HG03060 (cell line): ENCODE measurements at regions not wholly inside any gene's neighbourhood (a gene's known extent, or its start where the extent isn't known, plus 50 kb on each side); places are given as distances from the start of the nearest gene placed in this dataset.

ENCODE experiments used
- ATAC-seq: cut with Tn5 transposase; IDR thresholded peaks from one replicate; pipeline ENCODE4 v1.9.1; 2021; ENCODE audit warnings: low read depth, moderate number of reproducible peaks; ENCODE audit not compliant: unreplicated experiment

GRCh38 chr4:128573781-128574508, 235.6 kb upstream of the JADE1 start:
- no peak for ATAC-seq

GRCh38 chr4:128572778-128573241, 236.7 kb upstream of the JADE1 start:
- no peak for ATAC-seq

- no peak for ATAC-seq
Observed at GRCh38 chr4:128571747-128572146, 237.8 kb upstream of the JADE1 start.

DNA sequence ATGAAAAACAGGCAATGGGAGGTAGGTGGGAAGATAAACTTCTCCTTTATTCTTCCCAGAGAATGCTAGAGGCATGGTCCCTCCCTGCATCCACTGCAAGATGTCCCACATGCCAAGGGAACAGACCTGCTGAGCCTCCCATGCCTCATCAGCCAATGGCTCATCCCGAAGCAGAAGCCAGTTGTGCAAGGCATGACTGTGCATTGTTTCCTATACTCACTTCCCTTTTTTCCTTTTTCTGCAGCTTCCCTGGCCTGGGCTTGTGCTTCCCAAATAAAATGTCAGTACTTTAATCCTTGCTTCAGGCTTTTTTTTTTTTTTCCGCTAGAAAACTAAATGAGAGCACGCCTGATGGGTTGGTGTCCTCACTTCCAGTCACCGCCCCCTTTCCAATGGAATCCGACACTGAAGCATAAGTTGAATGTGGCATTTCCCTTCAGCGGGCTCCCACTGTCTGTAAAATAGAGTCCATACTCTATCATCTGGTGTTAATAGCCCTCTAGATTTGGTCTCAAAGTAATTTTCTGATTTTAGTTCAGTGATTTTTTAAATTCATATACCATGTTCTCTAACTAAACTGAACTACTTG, 239.0 kb upstream of the JADE1 start:
- ATAC-seq: no peak

DNA sequence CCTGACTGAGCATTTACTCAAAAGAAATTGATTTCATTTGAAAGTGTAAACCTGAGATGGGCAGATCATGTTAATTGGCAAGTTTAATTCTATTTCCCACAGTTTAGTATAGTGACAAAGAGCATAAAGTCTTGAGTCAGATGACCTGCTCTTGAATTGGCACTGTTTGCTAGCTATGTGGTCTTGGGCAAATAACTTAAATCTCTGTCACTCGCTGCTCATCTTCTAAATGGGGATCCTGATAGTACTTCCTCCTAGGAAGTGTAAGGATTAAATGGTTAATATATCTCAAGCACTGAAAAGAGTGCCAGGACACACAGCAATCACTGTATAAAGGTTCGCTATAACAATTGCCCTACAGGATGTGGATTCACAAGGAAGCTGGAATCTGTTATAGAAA, 242.8 kb upstream of the JADE1 start:
- no peak for ATAC-seq

DNA sequence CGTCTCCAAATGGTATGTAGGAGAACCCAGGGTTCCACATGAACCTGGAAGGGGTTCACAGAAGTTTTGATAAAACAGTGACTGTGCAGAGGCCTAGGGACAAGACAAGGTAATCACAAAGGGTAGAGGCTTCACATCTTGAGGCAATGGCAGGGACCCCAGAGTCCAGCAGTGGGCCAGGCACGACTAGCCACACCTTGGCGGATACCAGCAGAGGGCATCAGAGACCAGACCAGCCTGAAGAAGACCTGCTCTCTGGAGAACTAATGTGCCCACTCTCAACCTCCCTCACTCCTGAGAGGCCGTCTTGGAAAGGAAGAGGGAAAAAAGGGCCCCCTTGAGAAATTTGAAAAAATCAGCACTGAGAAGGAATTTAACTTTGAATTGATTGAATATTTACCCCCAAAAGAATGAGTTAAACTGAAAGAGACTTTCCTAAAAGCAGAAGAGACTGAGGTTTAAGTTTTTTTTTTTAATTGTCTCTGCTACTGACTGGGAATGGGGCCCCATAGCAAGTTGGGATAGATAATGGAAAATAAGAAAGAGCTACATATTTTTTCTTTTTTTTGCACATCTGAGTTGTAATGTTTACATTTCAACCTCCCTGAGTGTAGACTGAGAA, 243.8 kb upstream of the JADE1 start:
- ATAC-seq: no peak

- ATAC-seq: no peak
Observed at GRCh38 chr4:128565054-128565453, 244.4 kb upstream of the JADE1 start.

DNA sequence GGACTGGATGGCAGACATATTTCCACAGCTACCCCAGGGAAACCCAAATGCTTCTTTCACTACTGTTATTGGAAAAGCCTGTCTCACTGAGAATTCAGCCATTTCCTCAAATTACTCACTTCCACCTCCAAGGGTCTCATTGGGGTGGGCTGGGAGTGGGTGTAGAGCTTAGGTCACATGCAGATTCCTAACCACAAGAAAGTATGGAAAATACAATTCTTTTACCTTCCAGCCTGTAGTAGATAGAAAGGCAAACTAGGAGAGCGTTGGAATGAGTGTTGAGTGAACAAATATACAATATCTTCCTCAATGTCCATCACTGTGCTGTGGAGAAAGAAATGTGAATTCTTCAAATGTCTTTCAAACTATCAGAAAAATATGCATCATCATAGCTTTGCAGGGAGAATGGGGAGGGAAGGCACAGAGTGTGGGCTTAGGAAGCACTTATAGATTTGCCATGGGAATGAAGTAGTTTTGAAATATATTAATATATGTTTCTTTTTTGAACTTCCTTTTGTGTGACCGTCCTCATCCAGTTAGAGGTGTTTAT, 245.3 kb upstream of the JADE1 start:
- no peak for ATAC-seq

DNA sequence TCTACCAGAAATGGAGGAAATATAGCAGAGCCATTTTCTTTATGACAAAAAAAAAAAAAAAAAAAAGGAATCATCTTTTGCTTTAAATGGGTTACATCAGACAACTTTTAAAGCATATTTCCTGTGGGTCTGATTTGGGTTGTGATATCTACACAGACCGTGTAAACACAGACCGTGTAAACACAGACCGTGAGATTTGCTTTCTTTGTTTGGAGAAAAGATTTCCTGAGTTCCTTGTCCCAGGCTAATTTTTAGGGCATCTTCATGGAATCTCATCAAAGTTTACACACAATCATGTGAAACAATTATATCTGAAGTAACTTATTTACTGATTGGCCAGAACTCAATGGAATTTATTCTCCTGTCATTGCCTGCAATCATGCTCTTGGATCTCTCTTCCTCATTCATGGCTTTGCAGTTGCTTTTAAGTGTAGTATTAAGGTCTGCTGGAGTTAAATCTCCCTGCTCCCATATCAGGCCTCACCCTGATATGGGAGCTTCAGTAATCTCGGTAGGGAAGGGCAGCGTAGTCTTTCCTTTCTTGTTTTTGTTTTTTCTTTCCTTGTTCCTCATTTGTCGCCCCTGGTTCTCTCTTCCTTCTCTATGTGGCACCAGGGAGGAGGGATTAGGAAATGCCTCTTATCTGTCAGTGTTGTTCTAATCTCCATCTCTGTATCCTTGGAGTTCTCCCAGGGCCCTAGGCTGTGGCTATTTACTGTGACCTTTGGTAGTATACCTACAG, 248.6 kb upstream of the JADE1 start:
- no peak for ATAC-seq

DNA sequence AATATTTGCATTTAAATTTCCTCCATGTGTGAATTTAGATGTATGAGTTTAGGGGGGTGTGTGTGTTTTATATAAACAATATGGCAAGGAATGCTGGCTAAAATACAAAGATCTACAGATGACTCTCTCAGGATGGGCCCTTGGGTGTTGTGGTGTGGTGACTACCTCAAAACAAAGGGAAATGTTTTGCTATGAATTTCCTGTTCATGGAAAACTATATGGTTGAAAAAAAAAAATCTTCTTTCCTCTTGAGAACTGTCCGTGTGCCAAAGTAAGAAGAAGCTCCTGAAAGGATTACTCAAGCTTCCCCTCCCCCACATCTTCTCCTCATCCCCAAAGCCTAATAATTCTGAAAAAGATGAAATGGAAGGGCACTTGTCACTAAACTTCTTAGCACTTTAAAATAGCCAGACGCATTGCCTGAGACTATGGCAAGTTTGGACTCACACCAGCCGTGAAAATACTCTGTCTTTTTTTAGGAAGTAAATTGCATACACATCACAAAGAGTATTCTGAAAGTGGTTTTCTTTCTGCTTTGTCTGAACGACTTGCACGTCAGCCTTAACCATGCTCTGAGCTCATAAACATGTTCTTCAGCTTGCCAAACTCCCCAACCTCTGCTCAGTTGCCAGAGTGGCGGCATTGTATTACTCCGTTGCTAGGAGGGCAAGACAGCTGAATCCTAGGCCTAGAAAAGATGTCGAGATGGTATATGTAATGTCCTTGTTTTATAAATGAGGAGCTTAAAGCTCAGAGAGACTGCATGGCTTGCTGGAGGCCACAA, 250.4 kb upstream of the JADE1 start:
- no peak for ATAC-seq

DNA sequence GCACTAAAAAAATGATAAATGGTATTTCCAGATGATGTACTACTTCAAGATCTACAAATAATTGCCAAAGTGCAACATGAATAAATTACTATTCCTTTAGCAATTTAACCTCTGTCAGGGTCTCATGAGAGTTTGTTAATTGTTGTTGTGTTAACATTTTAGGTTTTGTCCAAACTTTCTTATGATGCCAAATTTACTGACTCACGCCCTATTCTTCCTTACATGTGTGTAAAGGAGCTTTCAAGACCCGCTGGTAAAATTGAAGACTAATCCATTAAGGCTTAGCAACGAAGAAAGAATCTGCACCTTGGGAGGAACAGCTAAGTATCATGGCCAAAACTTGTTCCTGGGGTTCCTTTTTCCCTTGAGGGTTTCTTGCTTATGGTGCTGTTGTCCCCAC, 252.7 kb upstream of the JADE1 start:
- ATAC-seq: no peak

DNA sequence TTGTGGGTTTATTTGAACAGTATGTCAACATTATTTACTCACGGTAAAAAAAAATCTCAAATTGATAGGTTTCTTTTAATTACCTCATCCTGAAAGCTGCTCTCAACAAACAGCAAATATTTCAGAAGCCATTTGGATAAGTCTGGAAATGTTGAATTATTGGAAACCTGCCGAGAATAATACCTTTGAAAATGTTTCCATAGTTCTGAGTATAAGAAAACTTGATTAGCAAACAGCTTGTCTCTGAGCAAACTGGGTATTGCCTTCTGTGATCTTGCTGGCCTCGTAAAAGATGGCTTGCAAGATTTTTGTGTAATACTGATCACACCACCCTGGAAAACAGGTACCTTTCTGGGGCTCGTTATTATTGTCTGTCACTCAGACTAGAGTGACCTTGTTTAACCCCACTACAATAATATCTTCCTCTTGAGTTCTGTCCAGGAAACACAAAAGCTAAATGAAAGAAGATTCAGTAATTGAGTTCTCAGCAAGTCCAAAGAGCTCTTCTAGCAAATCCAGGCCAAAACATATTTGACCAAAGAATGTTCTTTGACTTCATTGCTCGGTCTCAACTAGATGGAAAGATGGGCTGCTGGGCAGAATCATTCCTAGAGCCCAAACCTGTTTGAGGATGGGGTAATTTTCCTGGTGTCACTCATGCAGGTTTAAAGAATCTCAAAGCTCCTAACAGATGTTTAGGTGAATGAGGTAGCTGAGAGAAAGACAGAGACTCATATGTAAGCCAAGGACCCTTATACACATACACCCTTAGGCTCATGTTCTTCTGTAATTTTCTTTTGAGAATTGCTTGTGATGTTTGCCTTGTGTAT, 255.6 kb upstream of the JADE1 start:
- no peak for ATAC-seq

GRCh38 chr4:128552586-128552907, 257.0 kb upstream of the JADE1 start:
- no peak for ATAC-seq

GRCh38 chr4:128551280-128551679, 258.2 kb upstream of the JADE1 start:
- ATAC-seq: no peak

GRCh38 chr4:128550060-128550459, 259.4 kb upstream of the JADE1 start:
- ATAC-seq: no peak

DNA sequence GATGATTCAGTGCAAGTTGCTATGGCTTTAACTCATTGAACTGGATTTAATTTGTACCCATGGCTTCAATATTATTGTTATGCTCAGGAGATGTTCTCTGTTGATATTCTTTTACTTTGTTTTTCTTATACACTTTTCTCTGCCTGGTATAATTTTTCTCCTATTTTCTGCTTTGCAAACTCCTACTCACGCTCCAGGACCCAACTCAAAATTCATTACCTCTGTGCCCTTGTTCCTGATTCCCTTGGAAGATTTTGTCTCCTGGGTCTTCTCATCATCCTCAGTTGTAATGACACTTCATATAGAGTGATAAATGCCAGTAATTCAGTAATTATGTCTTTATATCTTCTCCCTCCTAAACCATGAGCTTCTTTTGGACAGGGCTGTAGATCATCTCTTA, 259.9 kb upstream of the JADE1 start:
- no peak for ATAC-seq

DNA sequence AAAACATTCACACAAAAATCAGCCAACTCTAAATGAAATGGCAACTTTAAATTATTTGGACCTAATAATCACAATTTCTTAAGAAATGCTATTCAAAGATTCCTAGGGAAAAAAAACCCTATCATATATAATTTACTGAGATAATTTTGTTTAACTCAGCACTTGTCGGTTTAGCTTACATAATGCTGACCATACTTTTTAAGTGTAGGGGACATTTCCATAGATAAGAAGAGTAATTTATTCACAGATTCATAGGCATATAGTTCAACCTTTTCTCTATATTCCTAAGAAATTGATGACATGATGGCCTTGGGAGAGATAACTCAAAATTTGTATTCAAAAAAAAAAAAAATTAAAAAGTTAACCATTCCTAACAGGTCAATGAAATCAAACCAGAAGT, 260.8 kb upstream of the PGRMC2 start:
- no peak for ATAC-seq

DNA sequence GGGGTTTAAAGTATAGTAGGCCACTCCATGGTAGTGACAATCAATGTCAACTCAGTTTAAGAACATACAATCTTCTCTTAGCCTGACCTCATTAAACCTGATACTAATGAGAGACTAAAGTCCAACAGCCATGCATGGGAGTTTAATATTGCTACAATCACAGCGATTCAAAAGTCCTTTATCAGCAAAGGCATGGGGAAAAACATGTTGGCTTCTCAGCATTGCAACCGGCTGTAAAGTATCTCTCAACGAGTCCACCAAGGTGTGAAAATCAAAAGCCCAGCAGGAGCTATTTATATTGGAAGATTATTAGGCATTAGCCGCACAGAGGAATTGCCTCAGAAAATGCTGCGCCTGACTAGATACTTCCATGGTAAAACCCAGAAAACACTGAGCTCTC, 256.7 kb upstream of the PGRMC2 start:
- ATAC-seq: no peak

- no peak for ATAC-seq
Observed at GRCh38 chr4:128543696-128544095, 256.1 kb upstream of the PGRMC2 start.

GRCh38 chr4:128542047-128542446, 254.4 kb upstream of the PGRMC2 start:
- ATAC-seq: no peak
